H1 (cell line): ENCODE measurements at regions not wholly inside any gene's neighbourhood (a gene's known extent, or its start where the extent isn't known, plus 50 kb on each side); places are given as distances from the start of the nearest gene placed in this dataset.

Source experiments
- CTBP2 ChIP-seq: IDR thresholded peaks from 2 replicates; pipeline ENCODE4 v1.7.0; 2011; ENCODE audit warnings: borderline replicate concordance, mild to moderate bottlenecking, moderate library complexity, mixed read lengths, low read length; ENCODE audit not compliant: insufficient read depth, insufficient read length
- FOSL1 ChIP-seq: IDR thresholded peaks from 2 replicates; pipeline ENCODE4 v1.6.1; 2011; ENCODE audit warnings: mild to moderate bottlenecking, low read depth, low read length, moderate library complexity; ENCODE audit not compliant: insufficient read depth
- SIRT6 ChIP-seq: IDR thresholded peaks from one replicate; pipeline ENCODE4 v1.7.1; 2012; ENCODE audit warnings: low read length, inconsistent platforms

GRCh38 chr10:78656417-78657162 lies 412.2 kb upstream of the ZMIZ1 start (continued):
- TF ChIP-seq CTBP2 (no peak), FOSL1 (no peak), SIRT6 (no peak)
- TF ChIP-seq, all 59 proteins: peak for 0
